K562 (cell line): ENCODE measurements at regions not wholly inside any gene's neighbourhood (a gene's known extent, or its start where the extent isn't known, plus 50 kb on each side); places are given as distances from the start of the nearest gene placed in this dataset.

Source experiments
- BHLHE40 ChIP-seq: IDR thresholded peaks from 2 replicates; pipeline ENCODE4 v1.6.1; 2011; ENCODE audit warnings: low read length, improper control_type of control experiment
- FOS ChIP-seq: IDR thresholded peaks from 3 replicates; pipeline ENCODE4 v1.6.1; 2011; ENCODE audit not compliant: insufficient read length; ENCODE audit errors: extremely low read depth
- GTF3C2 ChIP-seq: IDR thresholded peaks from 3 replicates; pipeline ENCODE4 v1.6.1; 2011; ENCODE audit warnings: borderline replicate concordance, mild to moderate bottlenecking, moderate library complexity; ENCODE audit not compliant: insufficient read length; ENCODE audit errors: extremely low read depth
- NR1H2 ChIP-seq: sonication (generic); formaldehyde crosslinking; IDR thresholded peaks from 2 replicates; pipeline ENCODE4 v1.4.0; 2020; ENCODE audit warnings: mild to moderate bottlenecking, missing genetic modification reagents
- NR2C1 ChIP-seq, 2 experiments: fragments of 450-650 bp; IDR thresholded peaks; 2 replicates each; pipeline ENCODE4 v1.6.1; 2017; ENCODE audit warnings: mild to moderate bottlenecking in 2 of 2, antibody characterized with exemption in 1 of 2, inconsistent platforms in 1 of 2, missing compliant biosample characterization in 1 of 2, missing genetic modification characterization in 1 of 2
- POLR2A ChIP-seq: fragments of 450-650 bp; conservative IDR thresholded peaks from 2 replicates; pipeline ENCODE4 v1.6.1; 2016
- POLR2AphosphoS2 ChIP-seq: IDR thresholded peaks from 2 replicates; pipeline ENCODE4 v1.6.1; 2012; ENCODE audit warnings: low read length, improper control_type of control experiment
- RHOXF2B ChIP-seq: fragments of 250-450 bp; sonication (Bioruptor Pico); conservative IDR thresholded peaks from 2 replicates; pipeline ENCODE4 v1.5.1; 2021
- SP1 ChIP-seq: sonication (generic); formaldehyde crosslinking; IDR thresholded peaks from 2 replicates; pipeline ENCODE4 v1.8.1; 2022; ENCODE audit warnings: mild to moderate bottlenecking, missing genetic modification reagents
- TBL1XR1 ChIP-seq, 2 experiments: IDR thresholded peaks; 2 replicates each; pipeline ENCODE4 v1.6.1; 2012; ENCODE audit warnings: improper control_type of control experiment in 2 of 2, low read length in 2 of 2, mild to moderate bottlenecking in 1 of 2
- YY1 ChIP-seq, 3 experiments: IDR thresholded peaks; 2 replicates each; pipeline ENCODE4 v1.6.1; 2011; ENCODE audit warnings: low read length in 2 of 3, mild to moderate bottlenecking in 2 of 3, moderate library complexity in 2 of 3, borderline replicate concordance in 1 of 3, control low read depth in 1 of 3, low read depth in 1 of 3; ENCODE audit not compliant: insufficient read depth in 3 of 3, insufficient replicate concordance in 2 of 3, control insufficient read depth in 1 of 3, insufficient read length in 1 of 3; ENCODE audit errors: extremely low read depth in 1 of 3
- ZBTB1 ChIP-seq: sonication (generic); formaldehyde crosslinking; IDR thresholded peaks from 2 replicates; pipeline ENCODE4 v1.8.1; 2023; ENCODE audit warnings: missing genetic modification reagents, low read depth, mild to moderate bottlenecking, borderline replicate concordance
- ZNF830 ChIP-seq: fragments of 250-450 bp; sonication (Bioruptor Pico); IDR thresholded peaks from 2 replicates; pipeline ENCODE4 v1.5.0; 2021; ENCODE audit warnings: mild to moderate bottlenecking

GRCh38 chr9:129284607-129285291 lies 106.7 kb upstream of the IER5L start:
- TF ChIP-seq NR2C1 (IDR thresholded peaks at IDR 0.05) (no peak), NR2C1 (tag; IDR thresholded peaks at IDR 0.05) (no peak), TBL1XR1 (IDR thresholded peaks at IDR 0.05; ENCODE audit: low read length in 2 of 2) (no peak), YY1 (IDR thresholded peaks at IDR 0.05; ENCODE audit: borderline replicate concordance in 1 of 3, control insufficient read depth in 1 of 3, extremely low read depth in 1 of 3, insufficient read depth in 3 of 3, insufficient read length in 1 of 3, insufficient replicate concordance in 2 of 3, low read depth in 1 of 3, low read length in 2 of 3) (no peak), BHLHE40 (no peak), FOS (no peak), SP1 (no peak), POLR2AphosphoS2 (no peak), ZBTB1 (CRISPR knock-in tag) (no peak), RHOXF2B (CRISPR knock-in tag) (no peak), GTF3C2 (no peak), POLR2A (no peak), NR1H2 (CRISPR knock-in tag) (no peak), ZNF830 (CRISPR knock-in tag) (no peak)
